HG02642 (cell line): ENCODE measurements at regions not wholly inside any gene's neighbourhood (a gene's known extent, or its start where the extent isn't known, plus 50 kb on each side); places are given as distances from the start of the nearest gene placed in this dataset.

Source experiments
- ATAC-seq: cut with Tn5 transposase; IDR thresholded peaks from one replicate; pipeline ENCODE4 v1.9.1; 2021; ENCODE audit warnings: mild to moderate bottlenecking; ENCODE audit not compliant: unreplicated experiment, poor library complexity

DNA sequence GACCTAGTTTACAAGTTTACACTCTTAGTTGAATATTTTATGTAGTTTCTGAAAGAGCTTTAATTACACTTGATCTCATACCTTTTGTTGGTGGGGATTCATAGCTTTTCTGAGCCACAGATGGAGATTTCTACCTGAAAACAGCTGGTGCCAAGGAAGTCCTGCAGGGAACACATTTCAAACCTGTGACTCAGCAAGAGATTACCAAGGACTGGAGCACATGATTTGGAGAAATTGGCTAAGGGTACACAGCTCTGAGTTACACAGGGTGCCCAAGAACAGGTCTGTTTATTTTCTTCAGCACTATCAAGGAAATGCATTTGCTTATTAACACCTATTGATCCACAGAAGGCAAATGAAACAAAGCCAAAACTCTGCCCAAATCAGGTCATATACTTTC, 691.5 kb downstream of the KCTD8 start:
- ATAC-seq: no peak

DNA sequence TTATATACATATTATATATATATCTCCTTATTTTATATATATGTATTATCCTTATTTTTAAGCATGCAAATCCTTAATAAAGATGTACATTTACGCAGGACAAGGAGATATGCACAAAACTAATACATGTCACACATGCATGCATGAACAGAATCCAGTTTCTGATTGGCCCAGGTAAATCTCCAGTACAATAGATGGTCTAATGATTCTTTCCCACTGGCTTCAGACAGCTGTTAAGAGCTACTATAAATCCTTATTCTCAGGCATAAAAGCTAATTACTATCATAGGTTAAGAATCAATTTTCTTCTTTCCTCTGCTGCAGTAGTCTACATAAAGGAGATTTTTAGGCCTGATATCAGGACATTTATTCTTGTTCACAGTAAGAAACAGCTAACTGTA, 689.8 kb downstream of the KCTD8 start:
- ATAC-seq: no peak

DNA sequence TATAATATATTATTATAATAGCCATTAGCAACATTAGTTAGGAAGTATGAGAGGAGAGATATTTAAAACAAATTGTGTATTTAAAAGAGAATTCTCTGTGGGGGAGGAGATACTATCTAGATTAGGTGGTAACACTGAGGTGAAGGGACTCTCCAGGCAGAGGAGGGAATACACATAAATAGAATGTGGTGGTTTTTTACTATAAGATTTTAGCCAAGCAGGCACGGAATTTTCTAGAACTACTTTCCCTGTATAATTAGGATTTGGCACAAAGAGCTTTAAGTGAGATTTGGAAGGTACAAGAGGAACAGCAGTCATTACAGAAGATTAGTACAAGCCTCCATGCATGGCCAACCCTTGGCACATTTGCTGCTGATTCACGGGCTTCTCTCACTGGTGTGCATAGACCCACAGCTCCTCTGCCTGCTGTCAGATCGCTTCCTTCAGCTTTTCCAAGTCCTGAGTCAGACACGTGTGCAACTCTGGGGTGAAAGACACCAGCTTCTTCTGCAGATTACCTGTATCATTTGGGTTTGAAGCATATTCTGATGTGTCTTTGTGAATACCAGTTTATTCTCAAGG, 685.5 kb downstream of the KCTD8 start:
- ATAC-seq: peak; percentile 62

DNA sequence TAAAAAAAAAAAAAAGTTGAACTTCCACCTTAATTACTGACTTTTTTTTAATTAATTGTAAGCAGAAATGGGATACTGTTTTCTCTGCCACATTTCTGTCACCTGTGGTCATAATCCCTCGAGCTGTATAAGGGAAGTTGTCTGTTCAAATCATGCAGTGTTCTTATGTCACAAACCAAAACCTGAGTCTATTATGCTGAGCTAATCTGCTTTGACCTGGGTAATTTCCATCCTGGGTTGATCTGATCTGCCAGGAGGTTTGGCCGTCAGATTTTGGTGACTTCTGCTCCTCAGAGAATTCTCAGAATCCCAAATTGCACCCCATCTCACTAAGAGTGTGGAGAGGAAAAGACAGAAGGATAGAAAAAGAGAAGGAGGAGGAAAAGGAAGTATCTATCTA, 683.1 kb downstream of the KCTD8 start:
- no peak for ATAC-seq

DNA sequence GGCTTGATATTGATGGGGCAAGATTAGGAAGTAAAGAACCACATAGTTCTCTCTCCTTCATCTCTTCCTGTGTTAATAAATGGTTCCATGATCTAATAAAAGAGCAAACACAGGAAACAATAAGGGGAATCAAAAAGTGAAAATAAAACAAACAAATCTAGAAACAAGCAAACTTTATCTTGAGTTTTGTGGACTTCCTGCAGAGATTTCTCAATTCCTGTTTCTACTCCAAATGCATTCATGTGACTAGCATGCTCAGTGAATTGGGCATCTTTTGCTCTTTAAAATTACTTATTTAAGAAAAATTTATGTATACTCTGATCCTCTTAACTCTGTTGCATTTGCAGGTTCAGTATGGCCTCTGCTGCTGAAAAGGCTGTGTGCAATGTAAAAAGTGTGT, 682.0 kb downstream of the KCTD8 start:
- peak; percentile 47 for ATAC-seq

DNA sequence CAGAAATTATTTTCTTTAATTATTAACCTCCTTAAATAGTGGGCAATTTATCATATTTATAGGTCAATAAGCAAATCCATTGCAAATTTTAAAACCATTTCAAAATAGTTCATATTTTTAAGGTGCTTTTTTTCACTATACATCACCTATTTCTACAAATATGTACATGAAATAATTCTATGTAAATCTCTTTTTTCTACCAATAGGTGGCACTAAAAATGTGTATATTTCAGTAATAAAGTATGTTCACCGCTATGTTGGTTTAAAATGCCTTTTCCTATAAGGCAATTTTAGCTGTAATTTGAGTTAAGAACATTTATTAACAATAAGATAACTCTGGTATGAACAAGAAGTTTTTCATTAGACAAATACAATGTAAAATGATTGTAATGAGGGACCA, 672.2 kb downstream of the KCTD8 start:
- no peak for ATAC-seq

DNA sequence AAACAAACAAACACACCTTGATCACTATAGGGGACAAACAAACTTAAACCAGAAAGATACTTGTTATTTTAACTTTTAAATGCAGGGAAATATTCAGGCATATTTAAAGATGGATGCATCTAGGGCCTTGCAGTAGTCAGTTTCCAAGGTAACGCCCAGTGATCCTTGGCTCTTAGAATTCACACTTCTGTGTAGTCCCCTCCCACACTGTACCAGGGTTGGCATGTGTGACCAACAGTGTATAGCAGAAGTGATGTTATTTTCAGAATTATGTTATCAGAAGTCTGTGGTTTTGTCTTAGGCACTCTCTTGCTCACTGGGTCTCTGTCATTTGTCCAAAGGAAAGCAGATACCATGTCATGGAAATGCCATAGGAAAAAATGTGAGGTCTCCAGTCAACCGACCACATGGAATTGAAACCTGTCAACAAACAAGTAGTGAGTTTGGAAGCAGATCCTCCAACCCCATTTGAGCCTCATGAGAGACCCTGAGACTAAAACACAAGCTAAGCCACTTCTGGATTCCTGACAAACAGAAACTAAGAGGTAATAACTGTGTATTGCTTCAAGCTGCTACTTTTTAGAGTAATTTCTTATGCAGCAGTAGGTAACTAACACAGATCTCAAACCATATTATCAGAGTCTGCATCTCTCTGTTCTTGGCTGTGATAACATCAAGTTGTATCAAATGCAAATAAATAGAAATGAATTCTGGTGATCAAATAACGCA, 670.3 kb downstream of the KCTD8 start:
- no peak for ATAC-seq

DNA sequence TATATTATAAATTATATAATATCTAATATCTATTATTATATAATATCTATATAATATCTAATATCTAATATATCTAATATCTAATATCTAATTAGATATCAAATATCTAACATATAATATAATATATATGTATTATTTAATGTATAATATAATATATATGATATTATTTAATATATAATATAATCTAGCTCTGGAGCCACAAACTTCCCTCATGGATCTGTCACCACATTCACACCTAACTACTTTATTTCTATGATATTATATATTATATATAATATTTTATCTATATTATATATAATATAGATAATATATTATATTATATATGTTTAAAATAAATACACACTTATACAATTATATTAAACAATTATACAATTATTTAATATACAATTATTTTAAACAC, 667.5 kb downstream of the KCTD8 start:
- no peak for ATAC-seq

DNA sequence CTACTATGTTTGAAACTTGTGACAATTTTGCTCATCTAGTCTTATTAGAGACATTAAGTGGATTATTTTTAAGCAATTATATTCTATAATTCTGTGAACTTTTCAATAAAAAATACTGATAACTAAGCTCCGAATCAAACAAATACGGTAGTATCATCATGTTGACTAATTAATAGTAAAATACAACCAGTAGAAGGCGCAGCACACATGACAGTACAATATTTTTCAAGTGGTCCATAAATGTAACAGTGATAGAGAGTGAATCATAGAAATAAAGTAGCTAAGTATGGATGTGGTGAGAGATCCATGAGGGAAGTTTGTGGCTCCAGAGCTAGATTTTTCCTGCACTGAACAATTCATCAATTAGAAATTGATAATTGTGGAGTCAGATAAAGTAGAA, 666.2 kb downstream of the KCTD8 start:
- ATAC-seq: no peak

DNA sequence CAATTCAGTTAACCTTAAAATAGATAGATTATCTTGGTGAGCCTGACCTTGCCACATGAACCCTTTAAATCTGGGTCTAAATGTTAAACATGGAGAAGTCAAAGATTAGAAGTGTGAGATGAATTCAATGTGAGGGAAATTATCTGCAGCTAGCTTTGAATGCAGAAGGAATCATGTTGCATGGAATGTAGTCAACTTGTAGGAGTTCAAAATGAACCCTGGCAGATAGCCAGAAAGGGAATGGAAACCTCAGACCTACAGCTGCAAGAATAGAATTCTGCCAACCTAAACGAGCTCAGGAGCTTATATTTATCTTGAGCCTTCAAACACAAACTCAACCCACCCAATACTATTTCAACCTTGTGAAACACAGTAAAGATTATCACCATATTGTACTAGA, 632.5 kb downstream of the KCTD8 start:
- no peak for ATAC-seq

DNA sequence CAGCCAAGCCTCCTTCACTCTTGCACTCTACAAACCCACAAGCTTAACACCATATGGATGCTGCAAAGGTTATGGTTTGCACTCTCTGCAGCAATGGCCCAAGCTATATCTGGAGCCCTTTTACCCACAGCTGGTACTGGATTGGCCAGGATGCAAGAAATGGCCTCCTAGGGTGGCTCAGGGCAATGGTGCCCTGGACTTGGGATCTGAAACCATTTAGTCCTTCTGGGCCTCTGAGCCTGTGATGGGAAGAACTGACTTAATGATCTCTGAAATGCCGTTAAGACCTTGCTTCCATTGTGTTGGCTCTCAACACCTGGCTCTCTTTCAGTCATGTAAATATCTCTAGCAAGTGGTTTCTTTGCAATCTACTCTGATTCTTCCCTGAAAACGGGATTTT, 626.0 kb downstream of the KCTD8 start:
- no peak for ATAC-seq

DNA sequence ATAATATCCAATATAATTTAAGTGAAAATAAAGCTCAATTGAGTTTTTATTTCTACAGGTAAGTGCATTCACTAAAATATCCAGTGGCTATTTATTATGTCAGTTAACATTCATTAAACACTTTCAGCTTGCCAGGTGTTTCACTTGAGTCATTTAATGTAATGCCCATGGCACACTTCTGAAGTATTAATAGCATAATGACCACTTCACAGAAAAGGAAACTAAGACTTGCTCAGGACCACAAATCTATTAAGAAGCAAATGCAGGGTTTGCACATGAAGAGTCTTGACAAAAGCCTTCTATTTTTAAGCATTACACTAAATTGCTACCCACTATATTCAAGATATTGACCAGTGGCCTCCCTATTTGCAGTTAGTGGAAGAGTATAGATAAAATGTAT, 612.7 kb downstream of the KCTD8 start:
- no peak for ATAC-seq

DNA sequence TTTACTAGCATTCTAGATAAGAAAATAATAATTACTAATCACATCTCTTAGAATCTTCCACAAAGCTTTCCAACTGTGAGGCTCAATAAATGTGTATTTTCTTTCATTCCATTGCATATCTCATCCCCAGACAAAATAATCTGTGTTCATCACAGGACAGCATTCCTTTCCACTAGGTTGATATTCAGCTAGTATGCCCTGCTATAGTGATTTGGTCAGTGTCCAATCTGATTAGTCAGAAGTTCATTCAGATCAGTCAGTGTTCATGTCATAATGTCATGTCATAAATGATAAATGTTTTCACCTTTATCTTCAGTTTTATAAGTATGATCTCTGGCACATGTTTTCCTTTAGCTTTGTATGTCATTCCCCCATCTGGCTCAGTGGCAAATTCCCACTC, 611.4 kb downstream of the KCTD8 start:
- no peak for ATAC-seq

DNA sequence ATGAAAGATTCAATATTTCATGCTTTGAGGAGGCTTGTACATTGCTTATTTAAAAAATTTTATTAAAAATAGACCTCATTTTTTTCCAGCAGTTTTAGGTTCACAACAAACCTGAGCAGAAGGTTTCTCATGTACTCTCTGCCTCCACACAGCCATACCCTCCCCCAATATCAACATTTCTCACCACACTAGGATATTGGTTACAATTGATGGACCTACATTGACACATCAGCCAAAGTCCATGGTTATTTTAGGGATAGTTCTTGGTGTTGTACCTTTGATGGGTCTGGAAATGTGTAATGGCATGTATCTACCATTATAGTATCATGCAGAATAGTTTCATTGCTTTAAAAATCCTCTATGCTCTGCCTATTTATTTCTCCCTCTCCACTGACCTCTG, 611.0 kb downstream of the KCTD8 start:
- ATAC-seq: no peak

DNA sequence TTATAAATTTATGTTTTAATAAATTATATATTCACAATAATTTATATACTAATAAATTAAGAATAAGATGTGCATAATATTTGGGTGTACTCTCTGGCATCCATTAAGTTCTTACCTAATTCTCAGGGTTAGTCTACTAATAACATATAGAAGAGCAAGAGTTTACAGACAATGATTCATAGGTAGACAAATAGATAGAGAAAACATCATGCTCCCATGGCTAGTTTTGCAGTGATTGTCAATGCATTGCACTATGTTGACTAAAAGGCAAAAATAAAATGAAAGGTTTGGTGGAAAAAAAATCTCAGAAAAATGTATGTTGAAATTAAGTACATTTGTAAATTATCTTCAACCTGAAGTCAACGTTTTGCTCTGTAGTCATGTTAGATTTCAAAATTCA, 606.0 kb downstream of the KCTD8 start:
- ATAC-seq: no peak

DNA sequence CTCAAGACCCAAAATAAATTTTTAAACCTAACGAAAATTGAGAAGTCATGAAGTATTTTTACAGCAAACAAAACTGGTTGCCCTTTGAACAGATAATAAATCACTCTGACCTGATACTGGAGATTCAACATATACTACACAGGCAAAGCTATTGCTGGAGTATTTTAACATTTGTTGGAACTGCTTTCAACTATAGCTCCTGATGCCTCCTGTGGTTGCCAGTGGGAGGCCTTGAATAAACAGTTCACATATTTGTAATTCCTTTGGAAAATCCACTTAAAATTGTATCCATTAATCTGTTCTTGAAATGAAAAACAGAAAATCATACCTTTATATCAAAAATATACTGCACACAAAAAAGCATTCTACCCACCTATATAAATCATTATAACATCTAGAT, 605.1 kb downstream of the KCTD8 start:
- ATAC-seq: no peak

DNA sequence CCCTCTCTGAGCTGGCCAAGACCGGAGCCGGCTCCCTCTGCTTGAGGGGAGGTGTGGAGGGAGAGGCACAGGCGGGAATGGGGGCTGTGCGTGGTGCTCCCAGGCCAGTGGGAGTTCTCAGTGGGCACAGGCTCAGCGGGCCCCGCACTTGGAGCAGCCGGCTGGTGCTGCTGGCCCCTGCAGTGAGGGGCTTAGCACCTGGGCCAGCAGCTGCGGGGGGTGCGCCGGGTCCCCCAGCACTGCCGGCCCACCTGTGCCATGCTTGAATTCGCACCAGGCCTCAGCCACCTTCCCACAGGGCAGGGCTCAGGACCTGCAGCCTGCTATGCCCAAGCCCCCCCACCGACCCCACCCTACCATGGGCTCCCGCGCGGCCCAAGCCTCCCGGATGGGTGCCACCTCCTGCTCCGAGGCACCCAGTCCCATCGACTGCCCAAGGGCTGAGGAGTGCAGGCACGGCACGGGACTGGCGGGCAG, 602.5 kb downstream of the KCTD8 start:
- ATAC-seq: no peak

DNA sequence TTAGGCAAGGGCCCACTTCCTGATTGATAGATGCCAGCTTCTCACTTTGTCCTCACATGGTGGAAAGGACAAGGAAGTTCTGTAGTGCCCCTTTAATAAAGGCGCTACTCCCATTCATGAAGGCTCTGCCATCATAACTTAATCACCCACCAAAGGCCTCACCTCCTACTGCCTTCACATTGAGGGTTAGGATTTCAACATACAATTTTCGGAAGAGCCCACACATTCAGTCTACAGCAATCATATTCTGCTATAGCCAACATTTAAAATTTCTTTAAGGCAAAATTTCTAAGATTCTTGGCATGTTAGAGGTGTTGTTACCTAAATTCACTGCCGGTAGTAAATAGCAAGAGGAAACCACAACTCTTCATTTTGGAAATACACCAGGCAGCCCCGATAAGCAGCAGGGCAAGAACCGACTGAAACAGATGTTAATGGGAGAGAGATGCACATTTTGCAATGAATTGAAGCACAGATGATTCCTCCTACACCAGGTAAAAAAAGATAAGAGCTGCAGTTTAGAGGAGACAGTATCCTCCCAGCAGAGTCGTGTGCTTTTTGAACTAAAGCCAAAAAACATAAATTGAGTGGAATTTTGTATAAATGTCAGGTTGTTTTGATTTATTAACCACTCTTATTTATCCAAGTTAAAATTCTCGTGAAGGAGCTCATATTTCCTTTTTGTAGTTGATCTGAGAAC, 594.9 kb downstream of the KCTD8 start:
- no peak for ATAC-seq

DNA sequence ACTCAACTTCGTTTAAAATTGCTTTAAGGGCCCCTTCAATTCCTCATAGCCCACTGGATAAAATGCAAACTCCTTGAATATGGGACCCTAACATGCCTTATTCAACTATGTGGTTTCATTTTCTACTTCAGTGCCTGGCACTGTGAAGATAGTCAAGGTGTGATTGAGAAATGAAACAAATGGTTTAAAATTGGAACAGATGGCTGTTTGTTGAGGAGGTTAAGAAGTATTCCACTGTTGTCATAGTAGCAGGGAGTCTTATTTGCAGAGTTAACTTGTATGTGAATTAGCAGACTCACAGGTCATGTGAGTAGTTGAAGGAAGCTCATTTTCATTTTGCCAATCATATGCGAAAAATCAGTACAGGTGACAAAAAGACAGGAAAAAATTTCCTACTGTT, 593.3 kb downstream of the KCTD8 start:
- ATAC-seq: no peak

DNA sequence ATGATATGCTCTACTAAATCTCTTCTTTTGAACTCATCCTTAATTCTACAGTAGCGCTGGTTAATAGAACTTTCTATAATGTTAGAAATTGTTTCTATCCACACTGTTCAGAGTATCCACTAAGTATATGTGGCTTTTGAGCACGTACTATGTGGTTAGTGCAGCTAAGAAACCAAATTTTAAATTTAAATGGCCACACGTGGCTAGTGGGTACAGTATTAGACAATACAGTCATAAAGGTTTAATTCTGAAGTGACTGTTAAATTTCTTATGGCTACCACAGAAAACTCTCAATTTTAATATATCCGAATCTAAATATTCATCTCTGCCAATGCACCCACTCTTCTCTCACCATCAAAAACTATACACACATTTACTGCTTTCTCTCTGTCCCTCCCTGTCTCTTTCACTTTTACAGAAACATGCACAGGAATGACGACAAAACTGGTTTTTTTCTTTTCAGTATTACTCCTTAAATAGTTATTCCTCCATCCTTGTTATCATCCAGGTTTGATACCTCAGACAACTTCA, 583.9 kb downstream of the KCTD8 start:
- ATAC-seq: no peak

DNA sequence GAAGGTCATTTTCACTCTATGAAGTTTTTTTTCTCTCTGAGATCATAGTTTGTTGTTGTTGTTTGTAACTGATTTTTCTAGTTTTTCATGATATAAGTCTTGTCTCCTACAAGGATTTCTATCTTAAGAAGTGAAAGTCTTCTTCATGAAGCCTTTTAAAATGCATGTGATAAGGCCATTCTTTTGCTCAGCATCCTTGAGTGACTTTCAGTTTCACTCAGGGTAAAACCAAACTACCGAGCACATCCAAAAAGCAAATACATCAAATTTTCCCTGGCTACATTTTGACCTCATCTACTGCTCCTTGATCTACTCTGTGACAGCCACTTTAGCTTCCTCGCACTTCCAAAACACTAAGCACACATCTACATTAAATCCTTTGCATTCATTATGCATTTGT, 580.7 kb downstream of the KCTD8 start:
- no peak for ATAC-seq
